MCF 10A (cell line): ENCODE measurements at regions not wholly inside any gene's neighbourhood (a gene's known extent, or its start where the extent isn't known, plus 50 kb on each side); places are given as distances from the start of the nearest gene placed in this dataset.
A peak's percentile ranks its signal among the peaks of the same experiment; 100 is the strongest.

Experiments
- BruUV-seq: library from RNA; stranded (reverse); fragments of 400-500 nt; replicated peaks from 2 replicates; lab custom pipeline; 2021; lab: Mats Ljungman, UMichigan
- CTCF ChIA-PET: fragments of 300-600 bp; sonication (Branson Sonifier 250); formaldehyde crosslinking; extraction: SDS; loops from one replicate; lab custom pipeline; 2021; ENCODE audit warnings: antibody characterized with exemption, inconsistent platforms; lab: Yijun Ruan, JAX
- POLR2A ChIA-PET: fragments of 300-600, 350-650 bp; sonication (Branson Sonifier 250); formaldehyde crosslinking; extraction: SDS; loops from one replicate; lab custom pipeline; 2020; ENCODE audit warnings: antibody characterized with exemption, inconsistent platforms; lab: Yijun Ruan, JAX
- DNase-seq: peaks from one replicate; pipeline ENCODE4 v3.0.0-alpha.2; 2018; ENCODE audit not compliant: unreplicated experiment
- H3K27ac Mint-ChIP-seq: one replicate; pipeline ENCODE4 v1.8.0; 2022; ENCODE audit warnings: mild to moderate bottlenecking, low read depth, mixed read lengths; ENCODE audit not compliant: unreplicated experiment
- H3K27me3 Mint-ChIP-seq: one replicate; pipeline ENCODE4 v1.8.0; 2022; ENCODE audit warnings: mixed read lengths; ENCODE audit not compliant: insufficient read depth, unreplicated experiment
- H3K36me3 Mint-ChIP-seq: one replicate; pipeline ENCODE4 v1.8.0; 2022; ENCODE audit warnings: mild to moderate bottlenecking, moderate library complexity, mixed read lengths; ENCODE audit not compliant: insufficient read depth, unreplicated experiment
- H3K4me1 Mint-ChIP-seq: one replicate; pipeline ENCODE4 v1.8.0; 2022; ENCODE audit warnings: mixed read lengths; ENCODE audit not compliant: insufficient read depth, unreplicated experiment
- H3K4me3 Mint-ChIP-seq: one replicate; pipeline ENCODE4 v1.8.0; 2022; ENCODE audit warnings: mild to moderate bottlenecking, moderate library complexity, mixed read lengths; ENCODE audit not compliant: unreplicated experiment
- H3K9me3 Mint-ChIP-seq: one replicate; pipeline ENCODE4 v1.8.0; 2022; ENCODE audit warnings: mixed read lengths; ENCODE audit not compliant: unreplicated experiment
- intact Hi-C: fragments of 100-400 bp; cut with micrococcal nuclease; formaldehyde crosslinking; loops from 2 replicates; pipeline ENCODE4 v1.14.1; 2022
- TF ChIP-seq, protein P1 (sequence below): fragments of 200-600 bp; IDR thresholded peaks from one replicate; pipeline ENCODE4 v1.8.0; 2022; ENCODE audit warnings: antibody characterized with exemption, mild to moderate bottlenecking; ENCODE audit not compliant: unreplicated experiment

DNA sequence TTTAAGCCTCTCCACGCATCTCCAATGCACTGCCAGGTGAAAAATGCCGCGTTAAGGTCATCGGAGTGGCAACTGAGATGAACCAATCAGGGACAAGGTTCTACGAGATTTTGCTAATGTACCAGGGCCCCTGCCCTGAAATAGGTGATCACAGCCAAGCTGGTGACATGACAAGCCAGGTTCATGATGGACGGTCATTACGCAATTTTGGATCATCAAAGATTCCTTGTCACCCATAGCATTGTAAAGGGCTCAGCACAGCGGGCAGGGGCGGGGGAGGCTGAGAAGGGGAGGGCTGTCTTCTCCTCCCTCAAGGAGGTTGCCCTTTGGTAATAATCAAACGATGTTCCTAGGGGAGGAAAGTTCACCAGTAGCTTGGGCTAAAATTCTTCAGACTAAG, 475.5 kb downstream of the NPHP4 start:
- no TSS peak for BruUV-seq
- Mint-ChIP-seq H3K27me3 (peaks cover 52% of the 10 kb centered on the region), H3K9me3 (no peaks in the 10 kb centered on the region), H3K36me3 (no peaks in the 10 kb centered on the region), H3K4me3 (no peak overlapping the region), H3K4me1 (peaks cover 9% of the 10 kb centered on the region), H3K27ac (no peak overlapping the region)
- TF ChIP-seq, protein P1, sequence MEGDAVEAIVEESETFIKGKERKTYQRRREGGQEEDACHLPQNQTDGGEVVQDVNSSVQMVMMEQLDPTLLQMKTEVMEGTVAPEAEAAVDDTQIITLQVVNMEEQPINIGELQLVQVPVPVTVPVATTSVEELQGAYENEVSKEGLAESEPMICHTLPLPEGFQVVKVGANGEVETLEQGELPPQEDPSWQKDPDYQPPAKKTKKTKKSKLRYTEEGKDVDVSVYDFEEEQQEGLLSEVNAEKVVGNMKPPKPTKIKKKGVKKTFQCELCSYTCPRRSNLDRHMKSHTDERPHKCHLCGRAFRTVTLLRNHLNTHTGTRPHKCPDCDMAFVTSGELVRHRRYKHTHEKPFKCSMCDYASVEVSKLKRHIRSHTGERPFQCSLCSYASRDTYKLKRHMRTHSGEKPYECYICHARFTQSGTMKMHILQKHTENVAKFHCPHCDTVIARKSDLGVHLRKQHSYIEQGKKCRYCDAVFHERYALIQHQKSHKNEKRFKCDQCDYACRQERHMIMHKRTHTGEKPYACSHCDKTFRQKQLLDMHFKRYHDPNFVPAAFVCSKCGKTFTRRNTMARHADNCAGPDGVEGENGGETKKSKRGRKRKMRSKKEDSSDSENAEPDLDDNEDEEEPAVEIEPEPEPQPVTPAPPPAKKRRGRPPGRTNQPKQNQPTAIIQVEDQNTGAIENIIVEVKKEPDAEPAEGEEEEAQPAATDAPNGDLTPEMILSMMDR, result no peak
- ChIA-PET CTCF (interaction anchor here (0.7 to 1.4 kb wide), 2 partner anchors 132 to 229 kb away, joined by 3 to 4 read pairs; no protein-coding TSS in a partner anchor), POLR2A (no interaction called here)
- intact Hi-C loops, result no loop called here
- no peak for DNase-seq

DNA sequence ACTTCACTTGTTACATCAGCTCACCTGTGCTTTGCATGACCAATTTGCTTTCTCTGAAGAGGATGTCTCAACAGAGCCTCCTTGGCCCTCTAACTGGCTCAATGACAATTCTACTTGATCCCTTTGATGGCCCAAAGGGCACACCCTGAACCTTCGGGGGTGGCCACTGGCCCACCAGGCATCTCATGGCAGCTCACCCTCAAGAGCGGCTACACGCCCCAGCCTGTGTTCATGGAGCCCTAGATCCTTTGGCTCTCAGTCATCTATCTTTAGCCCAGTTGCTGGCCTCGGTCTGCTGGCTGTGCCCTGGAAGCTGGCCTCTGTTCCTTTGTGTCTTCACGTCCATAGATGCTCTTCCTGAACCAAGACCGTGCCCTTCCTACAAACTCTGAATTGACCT, 476.7 kb downstream of the NPHP4 start:
- BruUV-seq, result no TSS peak
- TF ChIP-seq, protein P1, result no peak
- Mint-ChIP-seq H3K36me3 (no peaks in the 10 kb centered on the region), H3K9me3 (no peaks in the 10 kb centered on the region), H3K4me3 (no peak overlapping the region), H3K27ac (no peak overlapping the region), H3K27me3 (peaks cover 51% of the 10 kb centered on the region), H3K4me1 (peaks cover 9% of the 10 kb centered on the region)
- no peak for DNase-seq
- CTCF ChIA-PET, result interaction anchor here (0.6 to 2.8 kb wide), 19 partner anchors 9 to 1864 kb away, joined by 3 to 26 read pairs (median 3); no protein-coding TSS in a partner anchor
- POLR2A ChIA-PET, result no interaction called here
- intact Hi-C loops, result loop anchor here (2.0 kb wide), 1 partner anchor 83 kb away; no protein-coding TSS in a partner anchor

DNA sequence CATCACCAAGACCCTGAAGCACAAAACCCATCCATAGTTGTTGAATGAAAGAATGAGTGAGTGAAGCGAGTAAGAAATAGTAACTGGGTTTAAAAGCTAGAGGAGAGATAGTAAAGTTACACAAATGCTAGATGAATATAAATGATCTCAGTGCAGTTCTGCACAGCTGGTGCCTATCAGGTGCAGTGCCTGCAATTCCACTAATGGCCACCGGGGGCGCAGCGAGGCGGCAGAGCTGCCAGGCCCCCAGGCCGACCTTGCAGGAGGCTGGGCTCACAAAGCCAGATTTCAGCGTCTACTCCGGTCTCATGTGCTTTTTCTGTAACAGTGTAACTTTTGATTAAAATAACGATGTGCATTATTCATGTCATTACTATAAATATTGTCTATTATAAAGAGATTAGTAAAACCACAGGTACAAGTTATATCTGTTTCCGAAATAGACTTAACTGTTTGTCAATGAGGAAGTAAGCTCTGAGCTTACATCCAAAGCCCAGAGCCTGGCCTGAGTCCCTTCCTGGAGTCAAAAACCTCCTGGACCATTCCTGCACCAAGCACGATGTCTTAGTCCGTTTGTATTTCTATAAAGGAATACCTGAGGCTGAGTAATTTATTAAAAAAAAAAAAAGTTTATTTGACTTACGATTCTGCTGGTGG, 477.6 kb downstream of the NPHP4 start:
- intact Hi-C loops, result loop anchor here (1.0 to 5.0 kb wide), 3 partner anchors 84 to 403 kb away; no protein-coding TSS in a partner anchor
- BruUV-seq, result no TSS peak
- H3K4me1 Mint-ChIP-seq, result peaks cover 9% of the 10 kb centered on the region
- no peak overlapping the region for H3K4me3 Mint-ChIP-seq
- no peaks in the 10 kb centered on the region for H3K36me3 Mint-ChIP-seq
- H3K9me3 Mint-ChIP-seq, result no peaks in the 10 kb centered on the region
- H3K27me3 Mint-ChIP-seq, result peaks cover 43% of the 10 kb centered on the region
- peak; percentile 53 for DNase-seq
- ChIA-PET POLR2A (interaction anchor here (0.5 to 0.9 kb wide), 3 partner anchors 9 to 409 kb away, joined by 3 read pairs; no protein-coding TSS in a partner anchor), CTCF (interaction anchor here (0.5 to 2.8 kb wide), 45 partner anchors 10 to 1863 kb away, joined by 3 to 26 read pairs (median 3); no protein-coding TSS in a partner anchor)
- TF ChIP-seq, protein P1, result peak; percentile 98
- H3K27ac Mint-ChIP-seq, result no peak overlapping the region

DNA sequence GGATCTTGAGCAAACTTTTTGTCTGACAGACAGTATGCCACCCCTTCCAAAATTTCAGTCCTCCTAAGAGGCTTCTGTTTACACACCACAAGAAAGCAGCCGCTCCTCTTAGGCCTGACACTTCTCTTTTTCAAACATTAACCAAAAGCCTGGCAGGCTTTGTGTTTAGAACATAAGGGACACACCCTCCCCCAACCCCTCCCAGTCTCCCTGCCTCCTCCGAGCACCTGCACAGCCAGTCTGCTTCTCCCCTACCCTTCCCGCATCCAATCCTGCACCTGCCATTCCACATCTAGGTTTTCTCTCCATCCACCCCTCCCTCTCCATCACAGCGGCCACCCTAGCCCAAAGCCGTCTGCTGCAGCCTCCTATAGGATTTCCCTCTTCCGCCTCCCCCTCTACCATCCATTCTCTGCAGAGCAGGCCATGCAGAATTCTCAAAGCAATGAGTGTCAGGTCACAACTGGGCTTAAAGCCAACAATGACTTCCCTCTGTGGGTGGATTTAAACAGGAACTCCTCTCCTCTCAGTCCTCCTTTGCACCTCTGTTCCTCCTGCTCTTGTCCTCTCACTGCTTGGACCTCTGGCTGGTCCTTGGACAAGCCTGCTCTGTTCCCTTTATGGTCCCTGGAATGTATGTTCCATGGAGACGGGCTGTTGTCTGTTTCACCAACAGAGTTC, 478.2 kb downstream of the NPHP4 start:
- peaks cover 36% of the 10 kb centered on the region for H3K27me3 Mint-ChIP-seq
- intact Hi-C loops, result loop anchor here (1.0 to 5.0 kb wide), 3 partner anchors 85 to 403 kb away; no protein-coding TSS in a partner anchor
- no TSS peak for BruUV-seq
- no peaks in the 10 kb centered on the region for H3K9me3 Mint-ChIP-seq
- ChIA-PET CTCF (interaction anchor here (0.6 to 5.7 kb wide), 33 partner anchors 10 to 632 kb away, joined by 3 to 144 read pairs (median 3); no protein-coding TSS in a partner anchor), POLR2A (interaction anchor here (0.7 to 0.9 kb wide), 2 partner anchors 10 to 19 kb away, joined by 3 read pairs; no protein-coding TSS in a partner anchor)
- peaks cover 9% of the 10 kb centered on the region for H3K4me1 Mint-ChIP-seq
- peak; percentile 5 for DNase-seq
- H3K36me3 Mint-ChIP-seq, result no peaks in the 10 kb centered on the region
- TF ChIP-seq, protein P1, result no peak
- H3K27ac Mint-ChIP-seq, result no peak overlapping the region
- no peak overlapping the region for H3K4me3 Mint-ChIP-seq
